NCI-H1436 (cell line): ENCODE measurements at regions not wholly inside any gene's neighbourhood (a gene's known extent, or its start where the extent isn't known, plus 50 kb on each side); places are given as distances from the start of the nearest gene placed in this dataset.

Source experiments
- DNase-seq: peaks from one replicate; lab custom pipeline; 2025; lab: John Stamatoyannopoulos, UW

DNA sequence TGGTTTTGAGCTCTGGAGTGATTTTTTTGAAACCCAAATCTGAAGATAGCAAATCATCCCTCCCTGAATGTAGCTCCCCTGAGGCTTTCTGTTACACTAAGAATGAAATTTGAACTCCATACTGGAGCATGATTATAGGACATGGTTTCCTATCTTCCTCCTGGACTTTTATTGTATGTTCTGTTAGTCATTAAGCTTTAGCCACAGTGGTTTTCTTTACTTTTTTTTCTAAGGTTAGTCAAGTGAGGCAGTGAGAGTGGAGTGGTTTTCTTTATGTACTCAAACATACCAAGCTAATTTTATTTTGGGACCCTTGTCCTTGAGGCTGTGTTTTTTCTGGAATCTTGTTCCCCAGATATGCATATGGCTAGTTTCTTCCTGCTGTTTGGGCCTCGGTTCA, 55.2 kb upstream of the FRMD4B start:
- no peak for DNase-seq

DNA sequence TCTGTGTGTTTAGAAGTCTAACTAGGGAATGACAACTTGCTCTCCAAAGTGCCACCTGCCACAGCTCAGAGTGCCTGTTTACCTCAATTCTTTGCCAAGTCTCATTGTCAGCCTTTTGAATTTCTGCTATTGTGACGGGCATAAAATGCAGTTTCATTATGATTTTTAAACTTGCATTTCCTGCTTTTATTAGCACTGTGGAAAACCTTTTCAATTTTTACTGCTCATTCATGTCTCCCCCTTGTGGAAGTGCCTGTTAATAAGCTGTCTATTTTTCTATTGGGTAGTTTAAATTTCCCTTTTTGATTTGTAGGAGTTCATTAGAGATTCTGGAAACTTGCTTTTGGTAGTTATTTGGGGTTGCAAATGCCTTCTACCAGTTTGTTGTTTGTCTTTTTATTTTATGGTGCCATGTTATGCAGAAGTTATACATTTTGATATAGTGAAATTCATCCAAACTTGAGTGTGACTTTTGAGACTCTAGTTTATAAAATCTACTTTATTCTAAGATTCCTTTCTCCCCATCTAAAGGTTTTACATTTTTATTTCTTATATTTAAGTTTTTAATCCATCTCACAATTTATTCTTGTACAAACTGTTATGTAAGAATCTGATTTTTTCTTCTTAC, 53.9 kb upstream of the FRMD4B start:
- DNase-seq, result no peak

DNA sequence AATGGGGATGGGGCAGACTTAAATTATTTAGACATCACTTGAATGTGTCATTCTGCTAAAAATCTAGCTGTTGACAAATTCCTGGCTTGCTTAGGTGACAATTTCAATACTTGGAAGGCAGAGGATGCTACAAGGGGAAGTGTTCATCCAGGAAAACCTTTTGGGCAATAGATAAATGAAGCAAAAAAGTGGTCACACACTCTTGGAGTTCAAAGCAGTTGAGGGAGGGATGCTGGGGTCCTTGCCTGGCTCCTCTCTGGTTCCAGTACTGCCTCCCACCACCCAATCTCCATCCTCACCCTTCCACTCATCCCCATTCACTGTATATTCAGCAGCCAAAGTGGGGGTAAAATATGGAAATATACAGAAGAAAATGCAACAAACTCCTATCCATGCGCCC, 52.6 kb upstream of the FRMD4B start:
- no peak for DNase-seq

DNA sequence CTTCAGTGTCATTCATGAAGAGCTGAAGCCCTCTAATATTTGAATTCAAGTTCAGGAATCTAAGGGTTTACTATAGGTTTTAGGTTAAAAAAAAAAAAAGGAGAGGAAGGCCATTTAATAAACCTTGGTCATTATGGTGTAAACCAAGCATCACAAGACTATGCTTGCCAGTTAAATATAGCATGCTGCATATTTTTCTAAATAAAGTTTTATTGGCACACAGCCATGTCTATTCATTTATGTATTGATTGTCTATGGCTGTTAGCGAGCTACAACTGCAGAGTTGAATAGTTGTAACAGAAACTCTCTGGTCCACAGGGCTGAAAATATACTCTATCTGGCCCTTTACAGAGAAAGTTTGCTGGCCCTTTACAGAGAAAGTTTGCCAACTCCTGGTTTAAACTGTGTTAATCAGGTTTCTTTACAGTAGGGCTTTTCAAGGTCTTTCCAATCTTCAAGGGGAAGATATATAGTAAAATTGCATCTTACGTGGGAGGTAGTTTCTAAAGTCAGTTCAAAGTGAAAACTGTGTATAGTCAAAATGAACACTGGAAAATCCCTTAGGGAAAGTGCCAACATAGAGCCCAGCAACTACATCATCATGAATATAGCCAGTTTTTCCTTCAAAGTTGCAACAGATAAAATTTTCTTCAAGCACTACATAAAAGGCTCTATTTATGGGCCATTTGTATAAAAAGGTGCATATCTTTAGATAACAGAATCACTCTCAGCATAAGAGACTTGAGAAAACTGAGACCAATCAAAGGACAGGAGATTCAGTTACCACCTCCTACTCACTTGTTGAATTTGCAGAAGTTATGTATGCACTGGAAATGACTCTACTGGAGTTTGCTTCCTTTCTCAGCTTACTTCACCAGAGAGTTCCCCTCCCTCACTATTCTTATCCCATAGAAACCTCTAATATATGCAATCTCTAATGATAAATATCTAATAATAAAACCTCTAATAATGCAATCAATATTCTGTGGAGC, 49.7 kb upstream of the FRMD4B start:
- DNase-seq, result no peak
